G401.6 (cell line): ENCODE measurements at regions not wholly inside any gene's neighbourhood (a gene's known extent, or its start where the extent isn't known, plus 50 kb on each side); places are given as distances from the start of the nearest gene placed in this dataset.

Experiments used
- FAIRE-seq: peaks from 2 replicates; lab custom pipeline; 2012; peaks lifted over from hg19 to GRCh38; lab: Jason Lieb, UNC

GRCh38 chr13:44259045-44260027, 114.3 kb upstream of the SERP2 start:
- no peak for FAIRE-seq

DNA sequence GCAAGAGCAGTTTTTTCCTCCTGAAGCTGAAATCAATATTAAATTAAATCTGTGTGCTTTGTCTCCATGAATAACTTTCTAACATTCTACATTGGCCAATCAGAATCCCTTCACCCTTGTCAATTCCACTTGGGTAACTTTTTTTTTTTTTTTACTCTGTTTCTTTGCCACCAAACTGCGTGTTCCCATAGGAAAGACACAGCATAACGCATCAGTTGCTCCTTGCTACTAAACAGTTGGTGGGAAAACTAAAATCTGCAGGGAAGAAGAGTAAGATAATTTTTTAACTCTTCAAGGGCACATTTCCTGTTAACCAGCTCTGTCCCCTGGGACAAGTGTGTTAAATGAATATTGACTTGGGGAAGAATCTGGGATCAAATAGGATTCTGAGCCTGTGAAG, 113.3 kb upstream of the SERP2 start:
- FAIRE-seq, result no peak

DNA sequence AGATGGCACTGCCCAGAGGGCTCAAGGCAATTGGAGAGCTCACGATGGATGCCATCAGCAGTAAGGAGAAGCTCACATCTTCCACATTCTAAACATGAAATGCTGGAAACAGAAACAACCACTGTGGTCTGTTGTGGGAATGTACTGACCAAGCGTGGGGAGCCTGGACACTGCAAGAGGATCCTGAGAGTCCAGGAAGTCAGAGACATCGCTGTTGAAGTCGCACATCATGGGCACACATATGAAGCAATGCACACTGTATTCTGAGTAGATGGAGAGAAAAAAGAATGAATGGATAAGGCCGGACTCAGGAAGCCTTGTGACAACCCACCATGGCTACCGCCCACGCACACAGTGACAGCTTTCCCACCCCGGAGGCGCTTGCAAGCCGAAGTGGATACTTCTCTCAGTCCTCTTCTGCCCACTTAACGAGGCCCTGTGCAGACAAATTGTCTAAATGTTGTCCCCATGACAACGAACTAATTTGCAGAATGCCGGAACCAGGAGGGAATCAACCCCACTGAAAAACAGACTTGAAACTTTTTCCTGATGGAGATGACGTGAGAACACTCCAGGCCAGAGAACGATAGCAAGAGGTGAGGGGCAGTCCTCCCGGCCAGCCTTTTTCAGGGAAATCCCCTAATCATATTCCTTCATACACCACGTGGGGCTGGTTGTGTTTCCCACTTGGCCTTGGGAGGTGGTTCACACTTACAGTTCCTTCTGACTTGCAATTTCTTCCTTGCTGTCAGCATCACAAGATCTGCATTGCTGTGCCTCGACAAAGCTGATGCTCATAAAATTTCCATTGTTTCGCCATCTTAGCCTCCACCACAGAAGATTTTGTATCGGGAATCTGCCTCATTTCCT, 109.6 kb upstream of the SERP2 start:
- FAIRE-seq, result no peak

DNA sequence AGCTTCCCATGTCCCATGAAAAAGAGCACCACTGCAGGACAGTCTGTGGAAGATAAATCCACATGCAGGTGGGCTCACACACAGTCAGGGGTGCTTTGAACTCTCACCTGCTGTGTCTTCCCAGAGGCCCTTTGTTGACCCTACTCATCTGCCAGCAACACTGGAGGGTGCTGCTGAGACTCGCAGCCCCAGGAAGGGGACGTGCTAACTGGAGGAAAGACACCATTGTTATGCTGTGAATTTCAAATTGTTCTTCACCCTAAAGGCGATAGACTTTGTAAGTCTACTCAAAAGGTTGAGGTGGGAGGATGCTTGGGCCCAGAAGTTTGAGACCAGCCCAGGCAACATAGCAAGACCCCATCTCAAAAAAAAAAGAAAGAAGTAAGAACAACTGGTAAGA, 107.3 kb upstream of the SERP2 start:
- no peak for FAIRE-seq

DNA sequence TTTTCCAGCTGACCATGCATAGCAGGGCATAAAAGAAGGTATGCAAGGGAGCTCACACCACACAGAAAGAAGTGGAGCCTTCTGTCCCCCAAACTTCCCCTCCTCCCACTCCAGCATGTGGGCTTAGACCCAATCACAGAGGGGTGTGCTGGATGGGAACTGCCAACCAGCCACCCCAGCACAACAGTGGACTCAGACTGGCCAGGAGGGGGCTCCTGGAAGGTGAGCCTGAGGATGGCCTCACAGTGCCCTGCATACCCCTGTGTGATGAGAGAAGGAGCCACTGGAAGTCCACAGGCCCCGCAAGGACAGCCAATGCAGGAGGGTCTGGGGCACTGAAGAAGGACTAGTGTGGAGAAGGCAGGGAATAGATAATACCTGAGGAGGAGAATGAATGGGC, 106.9 kb upstream of the SERP2 start:
- FAIRE-seq, result no peak

- no peak for FAIRE-seq
Observed at GRCh38 chr13:44267203-44267602, 106.4 kb upstream of the SERP2 start.

GRCh38 chr13:44267980-44268379, 105.6 kb upstream of the SERP2 start:
- no peak for FAIRE-seq

- FAIRE-seq, result no peak
Observed at GRCh38 chr13:44268980-44269379, 104.6 kb upstream of the SERP2 start.

- FAIRE-seq, result no peak
Observed at GRCh38 chr13:44270150-44270549, 103.5 kb upstream of the SERP2 start.

DNA sequence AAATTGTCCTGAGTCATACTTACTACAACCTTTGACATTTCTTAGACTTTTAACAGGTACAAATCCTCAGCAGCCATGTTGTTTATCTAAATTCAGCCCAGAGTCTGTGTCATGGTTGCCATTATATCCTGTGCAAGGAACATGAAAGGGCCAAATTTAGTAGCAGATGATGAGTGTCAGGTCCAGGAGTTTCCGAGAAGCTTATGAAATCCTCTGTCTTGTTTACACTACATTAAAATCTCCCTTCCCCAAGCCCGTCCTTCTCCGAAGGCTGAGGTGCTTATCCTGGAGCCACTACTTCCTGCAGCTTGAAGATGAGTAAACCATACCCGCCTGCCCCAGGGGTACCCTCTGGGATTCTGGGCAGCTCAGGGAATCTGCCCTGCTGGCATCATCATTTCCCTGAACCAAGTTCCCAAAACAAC, 102.6 kb upstream of the SERP2 start:
- FAIRE-seq, result no peak

DNA sequence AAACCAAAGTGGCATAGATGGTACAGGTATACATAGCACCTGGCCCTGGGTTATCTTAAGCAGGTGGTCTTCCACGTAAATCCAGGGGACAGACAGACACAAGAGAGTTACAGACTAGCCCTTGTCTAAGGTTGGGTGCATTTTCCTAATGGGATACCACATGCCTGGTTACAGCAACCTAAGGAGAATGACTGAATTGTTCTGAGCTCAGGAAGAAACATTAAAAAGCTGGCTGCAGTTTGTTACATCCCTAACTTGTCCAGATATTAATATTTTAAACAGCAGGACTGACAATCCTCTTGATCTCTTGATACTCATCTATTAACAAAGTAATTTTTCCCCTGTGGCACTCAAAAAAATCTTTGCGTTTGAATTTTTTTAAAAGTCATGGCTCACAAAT, 102.2 kb upstream of the SERP2 start:
- FAIRE-seq, result no peak

- FAIRE-seq, result no peak
Observed at GRCh38 chr13:44271915-44272341, 101.7 kb upstream of the SERP2 start.

DNA sequence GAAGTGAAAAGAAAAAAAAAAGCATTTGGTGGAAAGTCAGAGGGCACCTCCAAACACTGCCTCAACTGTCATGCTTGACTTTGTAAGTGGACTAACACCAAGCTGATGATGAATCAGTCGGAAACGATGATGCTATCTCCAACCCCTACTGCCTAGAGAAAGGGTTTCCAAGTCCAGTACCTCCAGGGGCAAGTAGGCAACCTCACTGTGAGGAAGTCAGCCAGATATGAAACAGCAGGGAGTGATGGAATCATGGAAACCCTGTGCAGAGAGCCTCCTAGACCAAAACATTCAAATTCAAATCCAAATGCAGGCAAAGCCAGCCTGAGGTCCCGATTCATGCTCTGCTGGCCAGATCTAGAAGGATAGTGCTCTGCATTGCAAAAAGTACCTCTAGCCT, 100.9 kb upstream of the SERP2 start:
- no peak for FAIRE-seq

GRCh38 chr13:44273216-44273615, 100.4 kb upstream of the SERP2 start:
- no peak for FAIRE-seq

DNA sequence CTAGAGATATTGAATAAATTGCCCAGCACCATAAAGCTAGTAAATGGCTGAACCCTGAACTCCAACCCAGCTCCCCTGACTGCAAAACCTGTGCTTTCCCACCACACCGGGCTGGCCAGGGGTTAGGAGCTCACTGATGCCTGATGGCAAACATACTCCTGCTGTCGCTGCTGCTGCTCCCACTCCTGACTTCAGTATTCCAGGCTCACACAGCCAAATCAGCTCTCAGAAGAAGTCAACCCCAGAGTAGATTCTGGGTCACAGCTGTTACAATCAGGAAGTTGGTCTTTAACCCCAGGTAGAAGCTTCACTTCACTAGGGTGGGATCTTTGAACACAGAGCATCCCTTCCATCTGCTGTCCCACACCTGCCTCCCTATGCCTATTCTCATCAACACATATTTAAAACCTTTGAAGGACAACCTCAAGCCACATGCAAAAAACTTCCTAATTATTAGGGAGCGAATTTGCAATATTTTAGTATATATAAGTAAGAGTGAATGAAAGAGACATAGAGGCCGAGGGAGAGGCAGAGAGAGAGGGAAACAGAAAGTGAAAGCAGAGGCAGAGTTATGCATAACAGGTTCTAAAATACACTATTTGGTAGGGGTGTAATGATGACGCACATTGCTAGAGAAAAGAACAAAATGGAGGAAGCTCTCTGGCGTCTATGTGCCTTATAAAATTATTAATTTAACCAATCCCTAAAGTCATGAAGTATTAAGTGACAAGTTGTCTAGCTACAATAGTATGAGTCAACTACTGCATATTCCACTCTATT, 99.4 kb upstream of the SERP2 start:
- no peak for FAIRE-seq

DNA sequence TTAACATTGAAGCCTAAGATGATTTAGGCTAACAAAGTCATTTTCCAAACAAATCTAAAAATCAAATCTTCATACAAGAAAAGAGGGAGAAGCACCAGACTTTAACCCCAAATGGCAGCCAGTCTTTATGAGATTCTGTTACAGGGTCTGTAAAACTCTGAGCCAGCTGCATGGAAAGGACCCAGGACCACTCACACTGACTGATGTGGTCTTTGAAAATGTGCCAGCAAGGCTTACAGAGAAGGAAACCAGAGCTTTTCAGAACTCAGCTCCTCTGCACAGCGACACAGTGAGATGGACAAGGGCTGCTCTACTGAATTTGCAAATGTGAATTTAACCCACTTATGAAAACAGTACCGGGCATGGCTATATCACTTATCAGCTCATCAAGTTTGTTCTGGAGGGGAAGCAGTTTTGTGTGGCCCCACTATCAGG, 98.8 kb upstream of the SERP2 start:
- no peak for FAIRE-seq

DNA sequence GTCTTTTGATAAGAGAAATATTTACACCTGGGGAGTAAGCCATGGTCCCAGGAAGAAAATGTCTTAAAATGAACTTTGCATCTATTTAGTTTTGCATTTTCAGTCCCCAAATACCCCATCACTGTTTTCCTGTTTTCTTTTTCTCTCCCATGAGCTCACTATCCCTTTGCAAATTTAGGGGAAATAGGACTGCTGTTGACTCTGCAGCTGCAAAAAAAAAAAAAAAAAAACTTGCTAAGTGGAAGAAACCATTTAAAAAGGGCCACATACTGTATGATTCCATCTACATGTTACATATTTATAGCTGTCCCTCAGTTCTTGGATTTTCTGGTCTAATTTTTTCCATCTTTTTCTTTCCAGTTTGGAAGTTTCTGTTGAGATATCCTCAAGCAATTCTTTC, 98.2 kb upstream of the SERP2 start:
- no peak for FAIRE-seq

- FAIRE-seq, result no peak
Observed at GRCh38 chr13:44276061-44276460, 97.6 kb upstream of the SERP2 start.

- FAIRE-seq, result no peak
Observed at GRCh38 chr13:44277459-44277858, 96.2 kb upstream of the SERP2 start.

GRCh38 chr13:44278166-44278565, 95.5 kb upstream of the SERP2 start:
- no peak for FAIRE-seq

- no peak for FAIRE-seq
Observed at GRCh38 chr13:44280456-44280855, 93.2 kb upstream of the SERP2 start.

GRCh38 chr13:44281252-44282000, 92.2 kb upstream of the SERP2 start:
- FAIRE-seq, result no peak
